AG04449 (cell line): ENCODE measurements at regions not wholly inside any gene's neighbourhood (a gene's known extent, or its start where the extent isn't known, plus 50 kb on each side); places are given as distances from the start of the nearest gene placed in this dataset.

Experiments used
- CTCF ChIA-PET: fragments of 350-600 bp; formaldehyde crosslinking; extraction: SDS; loops from one replicate; lab custom pipeline; 2021; ENCODE audit warnings: antibody characterized with exemption; lab: Yijun Ruan, JAX
- POLR2A ChIA-PET: fragments of 400-600, 350-600 bp; formaldehyde crosslinking; extraction: SDS; loops from one replicate; lab custom pipeline; 2020; ENCODE audit warnings: antibody characterized with exemption, inconsistent platforms; lab: Yijun Ruan, JAX
- DNase-seq: peaks from one replicate; pipeline ENCODE4 v3.0.0-alpha.2; 2010; ENCODE audit warnings: low read depth, low spot score
- H3K4me3 ChIP-seq: 2 replicates; pipeline ENCODE4 v1.5.1; 2011; ENCODE audit warnings: low read depth, mild to moderate bottlenecking, control low read depth, low read length
- CTCF ChIP-seq: IDR thresholded peaks from one replicate; pipeline ENCODE4 v1.5.1; 2011; ENCODE audit warnings: mild to moderate bottlenecking, moderate library complexity, low read length, control low read depth, inconsistent platforms; ENCODE audit not compliant: insufficient read depth; ENCODE audit errors: missing control alignments

GRCh38 chr1:227466039-227466645 lies 97.2 kb upstream of the ZNF678 start:
- DNase-seq, result no peak

GRCh38 chr1:227465256-227465655 lies 98.1 kb upstream of the ZNF678 start:
- CTCF ChIA-PET, result no interaction called here
- POLR2A ChIA-PET, result no interaction called here
- no peak overlapping the region for H3K4me3 ChIP-seq
- DNase-seq, result no peak
- TF ChIP-seq CTCF, result no peak

More at GRCh38 chr1:227466039-227466645, 97.2 kb upstream of the ZNF678 start:
- ChIA-PET CTCF (interaction anchor here (1.5 kb wide), 1 partner anchor 15 kb away, joined by 6 read pairs; no protein-coding TSS in a partner anchor), POLR2A (no interaction called here)
- TF ChIP-seq CTCF, result no peak
- H3K4me3 ChIP-seq, result no peak overlapping the region

- ChIA-PET CTCF (interaction anchor here (1.2 kb wide), 1 partner anchor 21 kb away, joined by 3 read pairs; no protein-coding TSS in a partner anchor), POLR2A (interaction anchor here (0.7 kb wide), 1 partner anchor 113 kb away, joined by 3 read pairs; no protein-coding TSS in a partner anchor)
- no peak for DNase-seq
- no peak for TF ChIP-seq CTCF
- no peak overlapping the region for H3K4me3 ChIP-seq
These were observed 103.4 kb upstream of the ZNF678 start for GRCh38 chr1:227459977-227460376.

DNA sequence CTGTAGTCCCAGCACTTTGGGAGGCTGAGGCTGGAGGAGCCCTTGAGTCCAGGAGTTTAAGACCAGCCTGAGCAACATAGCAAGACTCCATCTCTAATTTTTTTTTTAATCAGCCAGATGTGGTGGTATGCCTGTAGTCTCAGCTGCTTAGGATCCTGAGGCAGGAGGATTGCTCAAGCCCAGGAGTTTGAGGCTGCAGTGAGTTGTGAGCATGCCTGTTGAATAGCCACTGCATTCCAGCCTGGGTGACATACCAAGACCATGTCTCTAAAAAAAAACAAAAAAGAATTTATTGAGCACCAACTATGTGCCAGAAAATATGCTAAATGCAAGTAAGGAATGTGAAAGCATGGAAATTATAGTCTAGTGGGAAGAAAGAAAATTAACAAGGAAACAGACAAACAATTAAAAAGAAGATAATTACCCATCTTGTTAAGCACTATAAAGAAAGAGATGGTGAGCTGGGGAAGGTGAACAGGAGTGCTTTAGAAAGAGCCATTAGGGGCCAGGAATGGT lies 104.0 kb upstream of the ZNF678 start:
- POLR2A ChIA-PET, result interaction anchor here (0.7 kb wide), 1 partner anchor 114 kb away, joined by 3 read pairs; no protein-coding TSS in a partner anchor

GRCh38 chr1:227454686-227455085 lies 108.7 kb upstream of the ZNF678 start:
- DNase-seq, result no peak
- TF ChIP-seq CTCF, result no peak
- no peak overlapping the region for H3K4me3 ChIP-seq
- POLR2A ChIA-PET, result no interaction called here
- CTCF ChIA-PET, result interaction anchor here (1.8 kb wide), 1 partner anchor 8 kb away, joined by 6 read pairs; no protein-coding TSS in a partner anchor

More for the DNA sequence above, 104.0 kb upstream of the ZNF678 start:
- no peak for TF ChIP-seq CTCF
- peak; percentile 17 for DNase-seq
- CTCF ChIA-PET, result no interaction called here
- no peak overlapping the region for H3K4me3 ChIP-seq

DNA sequence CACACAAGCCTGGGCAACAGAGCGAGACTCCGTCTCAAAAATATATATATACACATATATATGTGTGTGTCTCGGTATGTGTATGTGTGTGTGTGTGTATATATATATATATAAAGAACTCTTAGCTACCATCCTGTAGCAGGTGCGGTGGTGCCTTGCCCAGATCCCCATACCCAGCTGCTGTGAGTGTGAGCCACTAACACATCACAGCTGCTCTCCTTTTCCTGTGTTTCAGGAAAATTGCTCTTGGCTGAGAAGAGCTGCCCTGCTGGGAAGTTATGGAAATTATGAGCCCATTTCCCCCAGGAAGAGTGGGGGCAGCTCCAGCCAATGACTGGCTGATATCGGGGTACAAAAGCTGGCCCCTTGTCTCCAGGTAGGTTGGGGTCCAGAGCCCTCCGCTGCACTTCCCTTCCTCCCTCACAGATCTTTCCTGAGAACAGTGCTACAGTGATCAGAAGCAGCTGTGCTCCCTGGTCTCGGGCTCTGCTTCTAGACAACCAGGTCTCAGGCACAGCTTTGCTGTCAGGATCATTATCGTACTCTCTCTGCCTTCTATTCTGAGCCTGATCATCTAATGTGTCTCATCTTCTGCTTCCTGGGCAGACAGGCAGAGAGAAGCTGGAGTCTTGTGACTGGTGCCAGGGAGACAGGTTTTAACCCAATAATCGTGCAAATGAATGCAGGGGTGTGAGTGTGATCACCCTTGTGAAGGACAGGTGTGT lies 109.6 kb upstream of the ZNF678 start:
- no peak for TF ChIP-seq CTCF
- DNase-seq, result no peak
- H3K4me3 ChIP-seq, result no peak overlapping the region
- ChIA-PET CTCF (no interaction called here), POLR2A (no interaction called here)
